Hepatocyte (in vitro differentiated cells): ENCODE measurements at regions not wholly inside any gene's neighbourhood (a gene's known extent, or its start where the extent isn't known, plus 50 kb on each side); places are given as distances from the start of the nearest gene placed in this dataset.

Experiments
- EZH2phosphoT487 ChIP-seq: fragments of 200-600 bp; sonication (generic); IDR thresholded peaks from one replicate; pipeline ENCODE4 v1.6.1; 2018; ENCODE audit warnings: antibody characterized with exemption, mild to moderate bottlenecking, low read depth, moderate library complexity; ENCODE audit not compliant: unreplicated experiment, severe bottlenecking
- TF ChIP-seq, protein P1 (sequence below): fragments of 200-600 bp; sonication (generic); IDR thresholded peaks from 2 replicates; pipeline ENCODE4 v1.5.1; 2016; ENCODE audit warnings: antibody characterized with exemption, mild to moderate bottlenecking; ENCODE audit not compliant: poor library complexity

DNA sequence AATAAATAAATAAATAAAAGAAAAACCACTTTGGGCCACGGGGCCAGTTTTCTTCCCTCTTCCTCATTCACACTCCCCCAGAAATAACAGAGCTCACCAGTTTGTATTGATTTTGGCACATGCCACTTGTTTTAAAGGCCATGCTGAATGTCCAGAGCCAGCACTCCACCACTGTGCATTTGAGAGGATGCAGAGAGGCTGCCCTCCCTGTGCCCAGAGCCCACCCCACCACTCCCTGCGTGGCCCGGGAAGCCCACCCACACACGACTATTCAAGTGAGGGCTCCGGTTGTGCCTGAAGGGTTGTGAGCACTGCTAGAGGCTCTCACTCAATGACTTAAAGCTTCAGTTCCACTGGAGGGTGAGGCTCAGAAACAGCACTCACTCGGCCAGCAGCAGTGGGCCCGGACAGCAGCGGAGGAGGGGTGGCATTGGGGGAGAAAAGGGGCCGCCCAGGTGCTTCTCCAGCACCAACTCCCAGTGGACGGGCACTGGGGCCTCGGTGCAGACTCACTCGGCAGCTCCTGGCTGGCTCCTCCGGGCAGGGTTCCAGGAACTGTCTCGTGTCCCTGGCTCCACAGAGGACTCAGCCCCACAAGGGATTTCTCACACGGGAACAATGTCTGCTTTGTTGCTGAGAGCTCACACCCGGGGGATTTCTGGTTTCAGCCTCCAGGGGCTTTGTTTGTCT lies 112.7 kb downstream of the SHANK2 start:
- TF ChIP-seq, protein P1, sequence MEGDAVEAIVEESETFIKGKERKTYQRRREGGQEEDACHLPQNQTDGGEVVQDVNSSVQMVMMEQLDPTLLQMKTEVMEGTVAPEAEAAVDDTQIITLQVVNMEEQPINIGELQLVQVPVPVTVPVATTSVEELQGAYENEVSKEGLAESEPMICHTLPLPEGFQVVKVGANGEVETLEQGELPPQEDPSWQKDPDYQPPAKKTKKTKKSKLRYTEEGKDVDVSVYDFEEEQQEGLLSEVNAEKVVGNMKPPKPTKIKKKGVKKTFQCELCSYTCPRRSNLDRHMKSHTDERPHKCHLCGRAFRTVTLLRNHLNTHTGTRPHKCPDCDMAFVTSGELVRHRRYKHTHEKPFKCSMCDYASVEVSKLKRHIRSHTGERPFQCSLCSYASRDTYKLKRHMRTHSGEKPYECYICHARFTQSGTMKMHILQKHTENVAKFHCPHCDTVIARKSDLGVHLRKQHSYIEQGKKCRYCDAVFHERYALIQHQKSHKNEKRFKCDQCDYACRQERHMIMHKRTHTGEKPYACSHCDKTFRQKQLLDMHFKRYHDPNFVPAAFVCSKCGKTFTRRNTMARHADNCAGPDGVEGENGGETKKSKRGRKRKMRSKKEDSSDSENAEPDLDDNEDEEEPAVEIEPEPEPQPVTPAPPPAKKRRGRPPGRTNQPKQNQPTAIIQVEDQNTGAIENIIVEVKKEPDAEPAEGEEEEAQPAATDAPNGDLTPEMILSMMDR: no peak
- no peak for TF ChIP-seq EZH2phosphoT487
